H9 (cell line): ENCODE measurements at regions not wholly inside any gene's neighbourhood (a gene's known extent, or its start where the extent isn't known, plus 50 kb on each side); places are given as distances from the start of the nearest gene placed in this dataset.

Experiments used
- DNase-seq: peaks from one replicate; pipeline ENCODE4 v3.0.0-alpha.2; 2017
- H2AFZ ChIP-seq: one replicate; pipeline ENCODE4 v1.6.1; 2013; ENCODE audit warnings: mild to moderate bottlenecking, low read length, control low read depth, moderate library complexity
- H2AK5ac ChIP-seq: 2 replicates; pipeline ENCODE4 v1.6.1; 2013; ENCODE audit warnings: low read length, control low read depth, mixed read lengths; ENCODE audit not compliant: insufficient read length
- H2BK120ac ChIP-seq: one replicate; pipeline ENCODE4 v1.6.1; 2013; ENCODE audit warnings: low read depth, mild to moderate bottlenecking, low read length, control low read depth, inconsistent platforms; ENCODE audit not compliant: poor library complexity, severe bottlenecking
- H2BK12ac ChIP-seq: 2 replicates; pipeline ENCODE4 v1.6.1; 2013; ENCODE audit warnings: low read length, control low read depth, mixed read lengths, low read depth; ENCODE audit not compliant: insufficient read length
- H2BK15ac ChIP-seq: 2 replicates; pipeline ENCODE4 v1.6.1; 2013; ENCODE audit warnings: low read depth, low read length, control low read depth
- H2BK20ac ChIP-seq: one replicate; pipeline ENCODE4 v1.6.1; 2013; ENCODE audit warnings: low read depth, mild to moderate bottlenecking, low read length, control low read depth, inconsistent platforms; ENCODE audit not compliant: poor library complexity, severe bottlenecking
- H2BK5ac ChIP-seq: 2 replicates; pipeline ENCODE4 v1.6.1; 2013; ENCODE audit warnings: low read length, control low read depth, mixed read lengths; ENCODE audit not compliant: insufficient read length
- H3K14ac ChIP-seq: 2 replicates; pipeline ENCODE4 v1.6.1; 2013; ENCODE audit warnings: low read length, control low read depth; ENCODE audit not compliant: insufficient read depth
- H3K18ac ChIP-seq: 2 replicates; pipeline ENCODE4 v1.6.1; 2013; ENCODE audit warnings: low read depth, mild to moderate bottlenecking, mixed read lengths, low read length, control low read depth; ENCODE audit not compliant: insufficient read length
- H3K23ac ChIP-seq: 2 replicates; pipeline ENCODE4 v1.6.1; 2013; ENCODE audit warnings: low read length, control low read depth, mixed read lengths, low read depth; ENCODE audit not compliant: insufficient read length
- H3K23me2 ChIP-seq: 2 replicates; pipeline ENCODE4 v1.6.1; 2013; ENCODE audit warnings: low read depth, mild to moderate bottlenecking, mixed read lengths, low read length, control low read depth; ENCODE audit not compliant: insufficient read length, poor library complexity, severe bottlenecking
- H3K27ac ChIP-seq: 2 replicates; pipeline ENCODE4 v1.5.1; 2013; ENCODE audit warnings: low read length, control low read depth, mixed read lengths, low read depth; ENCODE audit not compliant: insufficient read length
- H3K27me3 ChIP-seq: 2 replicates; pipeline ENCODE4 v1.6.1; 2013; ENCODE audit warnings: low read length, control low read depth, inconsistent platforms; ENCODE audit not compliant: insufficient read depth
- H3K4ac ChIP-seq: 2 replicates; pipeline ENCODE4 v1.6.1; 2013; ENCODE audit warnings: low read depth, mild to moderate bottlenecking, control low read depth, inconsistent platforms, low read length, moderate library complexity
- H3K4me1 ChIP-seq: 2 replicates; pipeline ENCODE4 v1.6.1; 2013; ENCODE audit warnings: low read length, control low read depth, inconsistent platforms; ENCODE audit not compliant: insufficient read depth
- H3K4me2 ChIP-seq: 2 replicates; pipeline ENCODE4 v1.6.1; 2013; ENCODE audit warnings: low read length, control low read depth, mixed read lengths; ENCODE audit not compliant: insufficient read length, insufficient read depth
- H3K56ac ChIP-seq: 2 replicates; pipeline ENCODE4 v1.6.1; 2013; ENCODE audit warnings: low read depth, mild to moderate bottlenecking, mixed read lengths, low read length, control low read depth; ENCODE audit not compliant: insufficient read length
- H3K79me1 ChIP-seq: 2 replicates; pipeline ENCODE4 v1.6.1; 2013; ENCODE audit warnings: low read depth, mild to moderate bottlenecking, moderate library complexity, low read length, control low read depth, inconsistent platforms; ENCODE audit not compliant: insufficient read depth, poor library complexity, severe bottlenecking
- H3K79me2 ChIP-seq: 2 replicates; pipeline ENCODE4 v1.6.1; 2013; ENCODE audit warnings: low read length, control low read depth, inconsistent platforms; ENCODE audit not compliant: insufficient read depth
- H3K9ac ChIP-seq: 2 replicates; pipeline ENCODE4 v1.6.1; 2013; ENCODE audit warnings: low read length, control low read depth, mixed read lengths; ENCODE audit not compliant: insufficient read length; ENCODE audit errors: extremely low read depth
- H3K9me3 ChIP-seq: one replicate; pipeline ENCODE4 v1.6.1; 2013; ENCODE audit warnings: low read depth, low read length, inconsistent platforms; ENCODE audit not compliant: control insufficient read depth
- H3T11ph ChIP-seq: one replicate; pipeline ENCODE4 v1.6.1; 2013; ENCODE audit warnings: mild to moderate bottlenecking, low read length, control low read depth, inconsistent platforms
- H4K20me1 ChIP-seq: one replicate; pipeline ENCODE4 v1.6.1; 2013; ENCODE audit not compliant: control insufficient read depth, insufficient read length, insufficient read depth
- H4K5ac ChIP-seq: 2 replicates; pipeline ENCODE4 v1.6.1; 2013; ENCODE audit warnings: low read depth, mild to moderate bottlenecking, mixed read lengths, low read length, control low read depth; ENCODE audit not compliant: insufficient read length
- H4K8ac ChIP-seq: replicated peaks from 2 replicates; pipeline ENCODE4 v1.6.1; 2013; ENCODE audit warnings: low read length, control low read depth, mixed read lengths, low read depth; ENCODE audit not compliant: insufficient read length
- H4K91ac ChIP-seq: 2 replicates; pipeline ENCODE4 v1.6.1; 2013; ENCODE audit warnings: low read depth, mild to moderate bottlenecking, moderate library complexity, mixed read lengths, low read length, control low read depth; ENCODE audit not compliant: insufficient read length
- H3K27ac Mint-ChIP-seq, 3 experiments: 2 replicates in 2 of 3; 3 replicates in 1 of 3; pipeline ENCODE4 v1.8.0; 2020 to 2021; ENCODE audit warnings: mixed read lengths in 3 of 3, mild to moderate bottlenecking in 1 of 3, moderate library complexity in 1 of 3
- H3K27me3 Mint-ChIP-seq: 2 replicates; pipeline ENCODE4 v1.8.0; 2021; ENCODE audit warnings: low read depth, mild to moderate bottlenecking, moderate library complexity, mixed read lengths
- H3K36me3 Mint-ChIP-seq, 3 experiments: 2 replicates in 2 of 3; 3 replicates in 1 of 3; pipeline ENCODE4 v1.8.0; 2020 to 2021; ENCODE audit warnings: low read depth in 3 of 3, mixed read lengths in 3 of 3; ENCODE audit not compliant: insufficient read depth in 1 of 3
- H3K4me1 Mint-ChIP-seq, 2 experiments: 2 replicates each; pipeline ENCODE4 v1.8.0; 2020; ENCODE audit warnings: mixed read lengths in 2 of 2
- H3K4me3 Mint-ChIP-seq, 2 experiments: 2 replicates in 1 of 2; 3 replicates in 1 of 2; pipeline ENCODE4 v1.8.0; 2020 to 2021; ENCODE audit warnings: mild to moderate bottlenecking in 2 of 2, mixed read lengths in 2 of 2, moderate library complexity in 1 of 2
- H3K9me3 Mint-ChIP-seq, 2 experiments: 2 replicates in 1 of 2; 3 replicates in 1 of 2; pipeline ENCODE4 v1.8.0; 2020; ENCODE audit warnings: mild to moderate bottlenecking in 2 of 2, mixed read lengths in 2 of 2, moderate library complexity in 1 of 2
- CTCF ChIP-seq: fragments of 200-600 bp; sonication (generic); conservative IDR thresholded peaks from 3 replicates; pipeline ENCODE4 v1.8.0; 2021; ENCODE audit warnings: antibody characterized with exemption, mild to moderate bottlenecking
- WGBS: extraction: QIAGEN DNeasy Blood & Tissue Kit; methylation state at CpG from one replicate; pipeline ENCODE4 v1.1.7; 2013; ENCODE audit warnings: missing lambda C conversion rate, low lambda C conversion rate, mixed read lengths; ENCODE audit not compliant: insufficient read length; ENCODE audit errors: extremely low coverage; 5-methylcytosine and 5-hydroxymethylcytosine counted together

DNA sequence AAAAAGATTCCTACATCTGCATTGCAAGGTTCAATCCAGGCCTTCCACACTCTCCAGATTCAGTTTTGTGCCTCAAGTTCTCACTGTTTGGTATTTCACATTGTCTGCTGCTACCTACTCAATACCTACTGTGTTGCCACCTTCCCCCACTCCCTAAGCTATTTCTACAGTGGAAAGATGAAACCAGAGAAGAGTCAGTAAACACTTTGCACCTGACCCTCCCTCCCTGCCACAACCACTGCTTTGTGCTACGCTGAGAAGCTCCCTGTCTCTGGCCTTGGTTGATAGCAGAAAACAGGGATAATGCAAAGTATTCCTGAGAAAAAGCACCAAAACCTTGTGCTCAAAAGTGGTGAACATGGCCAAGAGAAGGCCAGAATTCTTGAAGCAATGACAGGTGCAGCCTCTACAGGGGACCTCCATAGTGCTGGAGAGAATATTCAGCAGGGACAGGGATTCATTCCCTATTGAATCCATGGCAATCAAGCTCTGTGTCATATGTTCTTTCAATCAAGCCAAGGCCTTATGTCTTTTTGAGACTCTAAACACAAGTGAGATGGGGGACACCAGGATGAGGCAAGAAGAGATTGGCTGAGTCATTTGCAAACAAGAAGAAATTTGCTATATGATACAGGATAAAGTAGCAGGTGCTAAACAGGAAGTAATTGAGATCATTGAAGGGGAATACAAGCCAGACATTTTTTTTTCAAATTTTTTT, 83.5 kb upstream of the LIPC start:
- Histone ChIP-seq H3K18ac (no peak overlapping the region), H3K9ac (no peak overlapping the region), H3K4me2 (no peak overlapping the region), H3K23me2 (no peaks in the 10 kb centered on the region), H3K23ac (no peak overlapping the region), H2BK15ac (no peak overlapping the region), H3K27ac (no peak overlapping the region), H3K79me1 (no peaks in the 10 kb centered on the region), H3K4me1 (peaks cover 1% of the 10 kb centered on the region; the same call in 1 of the 2 replicates), H2AFZ (no peak overlapping the region), H2AK5ac (no peak overlapping the region), H3K14ac (no peak overlapping the region), H4K8ac (no peak overlapping the region), H4K20me1 (no peaks in the 10 kb centered on the region), H3T11ph (no peak overlapping the region), H2BK5ac (no peak overlapping the region), H4K91ac (no peak overlapping the region), H2BK120ac (no peak overlapping the region), H3K27me3 (no peaks in the 10 kb centered on the region), H3K56ac (no peak overlapping the region), H3K79me2 (no peaks in the 10 kb centered on the region), H2BK12ac (no peak overlapping the region), H4K5ac (no peak overlapping the region), H2BK20ac (no peak overlapping the region), H3K4ac (no peak overlapping the region), H3K9me3 (no peaks in the 10 kb centered on the region)
- no CpG with 5 or more reads among the region's 1 CpG for WGBS
- Mint-ChIP-seq H3K9me3 (peaks cover 2 to 5% of the 10 kb centered on the region in 2 experiments; a peak in 2 of 5 replicates), H3K27ac (no peak overlapping the region), H3K27me3 (no peaks in the 10 kb centered on the region), H3K4me3 (no peak overlapping the region), H3K4me1 (peaks cover 8 to 16% of the 10 kb centered on the region in 2 experiments), H3K36me3 (peaks cover 0 to 4% (median 0%) of the 10 kb centered on the region in 3 experiments; a peak in 2 of 7 replicates)
- no peak for TF ChIP-seq CTCF
- no peak for DNase-seq
